ENCODE measurements at regions not wholly inside any gene's neighbourhood (a gene's known extent, or its start where the extent isn't known, plus 50 kb on each side); places are given as distances from the start of the nearest gene placed in this dataset.

GRCh38 chr4:104353481-104353880, 141.2 kb downstream of the CXXC4 start:
- DNase-seq (ENCODE audit: low read depth in 2 of 2): no peak
- no peak overlapping the region for H3K4me3 ChIP-seq (replicated peaks in 1 of 4; ENCODE audit: control extremely low read depth in 1 of 4, insufficient read depth in 1 of 4, low read depth in 3 of 4, low read length in 4 of 4)
- TF ChIP-seq CTCF (conservative IDR thresholded peaks at IDR 0.05 in 1 of 2, IDR thresholded peaks at IDR 0.05 in 1 of 2; ENCODE audit: low read depth in 1 of 2, low read length in 2 of 2): no peak
- H3K9me3 ChIP-seq (ENCODE audit: control insufficient read depth, insufficient read depth, low read depth, low read length): no peaks in the 10 kb centered on the region
- no peaks in the 10 kb centered on the region for H3K4me1 ChIP-seq (ENCODE audit: control insufficient read depth, extremely low read depth, insufficient read depth, low read length)
- no peaks in the 10 kb centered on the region for H3K36me3 ChIP-seq (ENCODE audit: control insufficient read depth, insufficient read depth, low read length)
- H2AFZ ChIP-seq (ENCODE audit: low read length): no peak overlapping the region
- no peak overlapping the region for H3K9ac ChIP-seq (ENCODE audit: insufficient read depth, low read length)
- no peaks in the 10 kb centered on the region for H3K79me2 ChIP-seq (ENCODE audit: control insufficient read depth, insufficient read depth, low read length)
- H3K4me2 ChIP-seq (ENCODE audit: extremely low read depth, insufficient read depth, low read length): no peak overlapping the region
- no peaks in the 10 kb centered on the region for H4K20me1 ChIP-seq (ENCODE audit: control insufficient read depth, extremely low read depth, insufficient read depth, low read length)
- no peak overlapping the region for H3K27ac ChIP-seq (ENCODE audit: insufficient read depth, low read length)
- H3K27me3 ChIP-seq (ENCODE audit: control insufficient read depth, insufficient read depth, low read length): no peaks in the 10 kb centered on the region

DNA sequence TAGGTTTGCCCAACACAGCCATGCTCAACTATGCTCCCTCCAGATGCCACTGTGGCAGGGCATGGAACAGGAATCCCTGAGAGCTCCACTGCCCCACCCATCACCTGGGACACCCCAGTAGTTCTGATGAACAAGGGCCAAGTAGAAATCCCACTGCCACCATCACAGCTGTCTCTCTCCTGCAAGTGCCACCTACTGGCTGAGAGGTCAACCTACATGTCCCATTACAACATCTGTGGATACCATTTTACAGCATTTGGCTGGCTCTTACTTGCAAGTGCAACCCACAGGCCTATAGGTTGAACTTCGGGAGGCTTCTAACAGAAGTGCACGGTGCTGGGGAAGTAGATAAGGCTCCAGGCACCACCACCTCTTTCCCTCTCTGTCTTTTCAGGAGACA, 142.5 kb downstream of the CXXC4 start:
- Histone ChIP-seq H3K4me2 (ENCODE audit: extremely low read depth, insufficient read depth, low read length) (no peak overlapping the region), H3K27ac (ENCODE audit: insufficient read depth, low read length) (no peak overlapping the region), H3K79me2 (ENCODE audit: control insufficient read depth, insufficient read depth, low read length) (no peaks in the 10 kb centered on the region), H3K36me3 (ENCODE audit: control insufficient read depth, insufficient read depth, low read length) (no peaks in the 10 kb centered on the region), H4K20me1 (ENCODE audit: control insufficient read depth, extremely low read depth, insufficient read depth, low read length) (no peaks in the 10 kb centered on the region), H2AFZ (ENCODE audit: low read length) (no peak overlapping the region), H3K4me3 (replicated peaks in 1 of 4; ENCODE audit: control extremely low read depth in 1 of 4, insufficient read depth in 1 of 4, low read depth in 3 of 4, low read length in 4 of 4) (no peak overlapping the region), H3K9ac (ENCODE audit: insufficient read depth, low read length) (no peak overlapping the region), H3K27me3 (ENCODE audit: control insufficient read depth, insufficient read depth, low read length) (no peaks in the 10 kb centered on the region), H3K9me3 (ENCODE audit: control insufficient read depth, insufficient read depth, low read depth, low read length) (no peaks in the 10 kb centered on the region), H3K4me1 (ENCODE audit: control insufficient read depth, extremely low read depth, insufficient read depth, low read length) (no peaks in the 10 kb centered on the region)
- no peak for DNase-seq (ENCODE audit: low read depth in 2 of 2)
- no peak for TF ChIP-seq EZH2 (IDR thresholded peaks at IDR 0.05; ENCODE audit: low read length, missing control alignments)
- no peak for TF ChIP-seq CTCF (conservative IDR thresholded peaks at IDR 0.05 in 1 of 2, IDR thresholded peaks at IDR 0.05 in 1 of 2; ENCODE audit: low read depth in 1 of 2, low read length in 2 of 2)

DNA sequence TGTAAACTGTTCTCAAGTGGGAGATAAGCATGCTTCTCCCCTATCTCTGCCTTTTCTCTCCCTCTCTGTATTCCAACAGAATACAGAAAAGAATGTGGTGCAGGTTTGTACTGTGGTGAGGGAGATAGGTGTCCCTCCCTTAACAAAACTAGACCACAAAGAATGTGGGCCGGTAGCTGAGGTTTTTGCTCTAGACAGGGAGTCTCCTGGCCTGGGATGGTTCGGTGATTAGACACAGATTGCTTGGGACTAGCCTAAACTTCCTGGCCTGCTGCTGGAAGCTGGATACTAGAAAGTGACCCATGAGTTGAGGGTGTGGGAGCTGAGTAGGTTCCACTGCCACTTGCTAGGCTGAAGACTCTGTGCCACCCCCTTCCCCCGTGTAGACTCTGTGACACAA, 143.0 kb downstream of the CXXC4 start:
- Histone ChIP-seq H3K9ac (ENCODE audit: insufficient read depth, low read length) (no peak overlapping the region), H2AFZ (ENCODE audit: low read length) (no peak overlapping the region)
- no peak for TF ChIP-seq CTCF (conservative IDR thresholded peaks at IDR 0.05 in 1 of 2, IDR thresholded peaks at IDR 0.05 in 1 of 2; ENCODE audit: low read depth in 1 of 2, low read length in 2 of 2)
- no peak for TF ChIP-seq EZH2 (IDR thresholded peaks at IDR 0.05; ENCODE audit: low read length, missing control alignments)

More for the DNA sequence above, 143.0 kb downstream of the CXXC4 start:
- Histone ChIP-seq H3K9me3 (ENCODE audit: control insufficient read depth, insufficient read depth, low read depth, low read length) (no peaks in the 10 kb centered on the region), H3K27ac (ENCODE audit: insufficient read depth, low read length) (no peak overlapping the region), H3K79me2 (ENCODE audit: control insufficient read depth, insufficient read depth, low read length) (no peaks in the 10 kb centered on the region), H3K4me1 (ENCODE audit: control insufficient read depth, extremely low read depth, insufficient read depth, low read length) (no peaks in the 10 kb centered on the region), H3K4me2 (ENCODE audit: extremely low read depth, insufficient read depth, low read length) (no peak overlapping the region), H3K4me3 (replicated peaks in 1 of 4; ENCODE audit: control extremely low read depth in 1 of 4, insufficient read depth in 1 of 4, low read depth in 3 of 4, low read length in 4 of 4) (no peak overlapping the region), H4K20me1 (ENCODE audit: control insufficient read depth, extremely low read depth, insufficient read depth, low read length) (no peaks in the 10 kb centered on the region), H3K36me3 (ENCODE audit: control insufficient read depth, insufficient read depth, low read length) (no peaks in the 10 kb centered on the region), H3K27me3 (ENCODE audit: control insufficient read depth, insufficient read depth, low read length) (no peaks in the 10 kb centered on the region)
- DNase-seq (ENCODE audit: low read depth in 2 of 2): peak in 1 of 2 donors; percentile 2
